Fibroblast of the aortic adventitia (primary cell): ENCODE measurements at regions not wholly inside any gene's neighbourhood (a gene's known extent, or its start where the extent isn't known, plus 50 kb on each side); places are given as distances from the start of the nearest gene placed in this dataset.
A peak's percentile ranks its signal among the peaks of the same experiment; 100 is the strongest.

Source experiments
- DNase-seq: peaks from one replicate; pipeline ENCODE4 v3.0.0-alpha.2; 2010; ENCODE audit warnings: low read depth
- H3K4me3 ChIP-seq: 2 replicates; pipeline ENCODE4 v1.5.1; 2011; ENCODE audit warnings: low read depth, mild to moderate bottlenecking, control low read depth, low read length, moderate library complexity
- TF ChIP-seq, protein P1 (sequence below): IDR thresholded peaks from 2 replicates; pipeline ENCODE4 v1.5.1; 2011; ENCODE audit warnings: mild to moderate bottlenecking, low read length, control low read depth, inconsistent platforms; ENCODE audit not compliant: insufficient read depth

- TF ChIP-seq, protein P1, sequence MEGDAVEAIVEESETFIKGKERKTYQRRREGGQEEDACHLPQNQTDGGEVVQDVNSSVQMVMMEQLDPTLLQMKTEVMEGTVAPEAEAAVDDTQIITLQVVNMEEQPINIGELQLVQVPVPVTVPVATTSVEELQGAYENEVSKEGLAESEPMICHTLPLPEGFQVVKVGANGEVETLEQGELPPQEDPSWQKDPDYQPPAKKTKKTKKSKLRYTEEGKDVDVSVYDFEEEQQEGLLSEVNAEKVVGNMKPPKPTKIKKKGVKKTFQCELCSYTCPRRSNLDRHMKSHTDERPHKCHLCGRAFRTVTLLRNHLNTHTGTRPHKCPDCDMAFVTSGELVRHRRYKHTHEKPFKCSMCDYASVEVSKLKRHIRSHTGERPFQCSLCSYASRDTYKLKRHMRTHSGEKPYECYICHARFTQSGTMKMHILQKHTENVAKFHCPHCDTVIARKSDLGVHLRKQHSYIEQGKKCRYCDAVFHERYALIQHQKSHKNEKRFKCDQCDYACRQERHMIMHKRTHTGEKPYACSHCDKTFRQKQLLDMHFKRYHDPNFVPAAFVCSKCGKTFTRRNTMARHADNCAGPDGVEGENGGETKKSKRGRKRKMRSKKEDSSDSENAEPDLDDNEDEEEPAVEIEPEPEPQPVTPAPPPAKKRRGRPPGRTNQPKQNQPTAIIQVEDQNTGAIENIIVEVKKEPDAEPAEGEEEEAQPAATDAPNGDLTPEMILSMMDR, result no peak
- no peak overlapping the region for H3K4me3 ChIP-seq
- no peak for DNase-seq
These were observed 155.0 kb downstream of the FGF1 start for GRCh38 chr5:142530904-142531303.

DNA sequence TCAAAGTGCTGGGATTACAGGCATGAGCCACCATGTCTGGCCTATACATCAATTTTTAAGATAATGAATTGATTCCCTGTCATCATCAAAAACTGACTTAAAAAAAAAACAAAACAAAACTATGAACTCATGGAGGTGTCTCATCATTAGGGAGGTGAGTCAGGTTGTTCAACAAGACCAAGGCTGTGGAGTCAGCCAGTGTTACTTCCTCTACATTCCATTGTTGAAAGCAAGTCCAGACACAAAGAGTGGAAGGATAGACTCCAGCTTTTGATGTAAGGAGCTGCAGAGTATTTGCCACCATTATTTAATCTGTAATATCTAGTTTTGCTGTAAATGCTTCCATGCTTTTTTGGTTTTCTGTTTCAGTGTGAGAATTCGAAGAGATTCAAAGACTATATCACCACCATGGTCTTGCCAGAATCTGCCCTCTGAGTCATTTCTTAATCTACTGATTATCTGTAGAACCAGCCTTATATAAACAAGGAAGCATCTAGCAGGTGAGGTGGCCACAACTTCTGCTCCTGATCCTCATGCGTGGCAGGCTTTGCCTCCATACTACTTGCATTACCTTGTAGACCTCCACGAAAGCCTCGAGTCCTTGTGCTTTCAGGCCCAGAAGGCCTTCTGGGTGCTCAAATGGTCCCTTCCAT, 156.1 kb downstream of the FGF1 start:
- TF ChIP-seq, protein P1, result no peak
- DNase-seq, result peak; percentile 63
- no peak overlapping the region for H3K4me3 ChIP-seq

GRCh38 chr5:142527664-142528295, 158.1 kb downstream of the FGF1 start:
- TF ChIP-seq, protein P1, result no peak
- H3K4me3 ChIP-seq, result no peak overlapping the region
- no peak for DNase-seq

DNA sequence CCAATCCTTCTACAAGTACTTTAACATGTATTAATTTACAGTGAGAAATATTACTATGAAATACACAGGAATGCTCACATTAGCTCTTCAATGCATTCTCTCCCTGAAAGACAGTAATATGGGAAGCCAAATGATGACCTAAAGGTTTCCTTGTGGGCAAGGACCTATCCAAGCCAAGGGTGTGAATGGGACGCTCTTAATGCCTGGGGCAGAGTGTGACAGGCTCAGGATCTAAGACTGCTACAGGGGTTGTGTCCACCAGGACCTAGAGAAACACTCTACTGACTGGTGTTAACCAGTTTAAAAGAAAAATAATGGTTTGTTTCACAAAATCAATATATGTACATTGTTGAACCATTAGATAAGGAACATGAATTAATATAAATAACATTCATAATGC, 158.7 kb downstream of the FGF1 start:
- no peak overlapping the region for H3K4me3 ChIP-seq
- TF ChIP-seq, protein P1, result no peak
- no peak for DNase-seq

DNA sequence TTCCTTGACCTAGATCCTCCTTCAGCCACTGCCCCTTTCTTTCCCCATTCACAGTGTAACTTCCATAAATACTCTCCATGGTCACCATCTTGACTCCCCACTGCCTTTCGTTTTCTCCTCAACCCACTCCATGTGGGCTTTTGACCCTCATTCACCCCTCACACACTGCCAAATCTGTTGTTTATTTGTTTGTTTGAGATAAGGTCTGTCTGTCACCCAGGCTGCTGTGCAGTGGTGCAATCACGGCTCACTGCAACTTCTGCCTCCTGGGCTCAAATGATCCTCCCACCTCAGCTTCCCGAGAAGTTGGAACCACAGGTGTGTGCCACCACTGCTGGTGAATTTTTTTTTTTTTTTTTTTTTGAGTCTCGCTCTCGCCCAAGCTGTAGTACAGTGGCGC, 162.9 kb downstream of the FGF1 start:
- no peak overlapping the region for H3K4me3 ChIP-seq
- DNase-seq, result no peak
- TF ChIP-seq, protein P1, result no peak

DNA sequence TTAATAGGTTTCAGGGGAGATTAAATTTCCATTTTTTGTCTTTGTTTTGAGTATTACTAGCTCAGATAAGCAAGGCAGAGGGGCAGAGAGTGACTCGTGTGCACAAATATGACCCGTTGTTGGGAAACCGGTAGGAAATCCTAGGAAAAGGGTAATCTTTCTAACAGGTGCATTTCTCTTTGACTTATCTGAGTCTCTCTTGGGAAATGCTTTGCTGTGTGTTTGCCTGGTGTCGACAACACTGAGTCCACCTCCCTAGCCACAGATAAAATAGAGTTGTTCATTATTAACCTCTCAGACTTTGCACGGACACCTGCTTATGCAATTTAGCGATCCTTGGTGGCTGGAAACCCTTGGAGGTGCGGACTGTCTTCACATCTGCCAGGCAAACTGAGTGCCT, 164.2 kb downstream of the FGF1 start:
- DNase-seq, result no peak
- TF ChIP-seq, protein P1, result no peak
- no peak overlapping the region for H3K4me3 ChIP-seq
